ENCODE measurements at regions not wholly inside any gene's neighbourhood (a gene's known extent, or its start where the extent isn't known, plus 50 kb on each side); places are given as distances from the start of the nearest gene placed in this dataset.

- TF ChIP-seq CTCF (IDR thresholded peaks at IDR 0.05; ENCODE audit: insufficient read depth in 1 of 2, low read depth in 1 of 2, low read length in 1 of 2, severe bottlenecking in 1 of 2, unreplicated experiment in 1 of 2): no peak
- H3K27me3 Mint-ChIP-seq (ENCODE audit: insufficient read depth, unreplicated experiment): peaks cover 12% of the 10 kb centered on the region
- H3K4me1 Mint-ChIP-seq (ENCODE audit: low read depth, unreplicated experiment): no peaks in the 10 kb centered on the region
- Histone ChIP-seq H3K27me3 (replicated peaks; ENCODE audit: control insufficient read depth, insufficient read depth, low read length) (no peaks in the 10 kb centered on the region), H3K4me1 (no peaks in the 10 kb centered on the region), H3K9me3 (no peaks in the 10 kb centered on the region), H3K4me3 (ENCODE audit: low read depth, low read length) (no peak overlapping the region), H3K36me3 (ENCODE audit: control insufficient read depth, insufficient read depth, low read length) (no peaks in the 10 kb centered on the region)
- H3K36me3 Mint-ChIP-seq (ENCODE audit: insufficient read depth, unreplicated experiment): no peaks in the 10 kb centered on the region
- no peak for DNase-seq
- H3K27ac Mint-ChIP-seq (ENCODE audit: unreplicated experiment): no peak overlapping the region
- no peaks in the 10 kb centered on the region for H3K9me3 Mint-ChIP-seq (ENCODE audit: unreplicated experiment)
- ChIA-PET POLR2A (no interaction called here), CTCF (interaction anchor here (0.7 kb wide), 1 partner anchor 1247 kb away, joined by 6 read pairs; no protein-coding TSS in a partner anchor)
- H3K4me3 Mint-ChIP-seq (ENCODE audit: unreplicated experiment): no peak overlapping the region
- no TSS peak for BruUV-seq (replicated peaks)
- intact Hi-C loops (cut with micrococcal nuclease; ENCODE audit: unreplicated experiment): no loop called here
These were observed 73.3 kb upstream of the PLEKHG7 start for GRCh38 chr12:92629349-92630065.

- no peak for TF ChIP-seq CTCF (IDR thresholded peaks at IDR 0.05; ENCODE audit: insufficient read depth in 1 of 2, low read depth in 1 of 2, low read length in 1 of 2, severe bottlenecking in 1 of 2, unreplicated experiment in 1 of 2)
- Histone ChIP-seq H3K9me3 (no peaks in the 10 kb centered on the region), H3K36me3 (ENCODE audit: control insufficient read depth, insufficient read depth, low read length) (no peaks in the 10 kb centered on the region), H3K27me3 (replicated peaks; ENCODE audit: control insufficient read depth, insufficient read depth, low read length) (no peaks in the 10 kb centered on the region), H3K4me1 (no peaks in the 10 kb centered on the region), H3K4me3 (ENCODE audit: low read depth, low read length) (no peak overlapping the region)
- Mint-ChIP-seq H3K9me3 (ENCODE audit: unreplicated experiment) (no peaks in the 10 kb centered on the region), H3K27ac (ENCODE audit: unreplicated experiment) (no peak overlapping the region), H3K4me1 (ENCODE audit: low read depth, unreplicated experiment) (no peaks in the 10 kb centered on the region), H3K27me3 (ENCODE audit: insufficient read depth, unreplicated experiment) (peaks cover 9% of the 10 kb centered on the region), H3K4me3 (ENCODE audit: unreplicated experiment) (no peak overlapping the region), H3K36me3 (ENCODE audit: insufficient read depth, unreplicated experiment) (no peaks in the 10 kb centered on the region)
- BruUV-seq (replicated peaks): no TSS peak
- DNase-seq: no peak
- CTCF ChIA-PET: no interaction called here
- intact Hi-C loops (cut with micrococcal nuclease; ENCODE audit: unreplicated experiment): no loop called here
- POLR2A ChIA-PET: interaction anchor here (0.5 kb wide), 1 partner anchor 264 kb away, joined by 4 read pairs; no protein-coding TSS in a partner anchor
These were observed 74.3 kb upstream of the PLEKHG7 start for GRCh38 chr12:92628476-92628875.

- POLR2A ChIA-PET: no interaction called here
These were observed 75.3 kb upstream of the PLEKHG7 start for GRCh38 chr12:92627511-92627910.

More at GRCh38 chr12:92627511-92627910, 75.3 kb upstream of the PLEKHG7 start:
- Mint-ChIP-seq H3K4me3 (ENCODE audit: unreplicated experiment) (no peak overlapping the region), H3K27ac (ENCODE audit: unreplicated experiment) (no peak overlapping the region), H3K36me3 (ENCODE audit: insufficient read depth, unreplicated experiment) (no peaks in the 10 kb centered on the region), H3K27me3 (ENCODE audit: insufficient read depth, unreplicated experiment) (peaks cover 5% of the 10 kb centered on the region), H3K9me3 (ENCODE audit: unreplicated experiment) (no peaks in the 10 kb centered on the region), H3K4me1 (ENCODE audit: low read depth, unreplicated experiment) (no peaks in the 10 kb centered on the region)
- no peaks in the 10 kb centered on the region for H3K36me3 ChIP-seq (ENCODE audit: control insufficient read depth, insufficient read depth, low read length)
- no TSS peak for BruUV-seq (replicated peaks)
- H3K9me3 ChIP-seq: no peaks in the 10 kb centered on the region
- H3K4me1 ChIP-seq: no peaks in the 10 kb centered on the region
- H3K4me3 ChIP-seq (ENCODE audit: low read depth, low read length): no peak overlapping the region
- no peaks in the 10 kb centered on the region for H3K27me3 ChIP-seq (replicated peaks; ENCODE audit: control insufficient read depth, insufficient read depth, low read length)
- TF ChIP-seq CTCF (IDR thresholded peaks at IDR 0.05; ENCODE audit: insufficient read depth in 1 of 2, low read depth in 1 of 2, low read length in 1 of 2, severe bottlenecking in 1 of 2, unreplicated experiment in 1 of 2): no peak
- intact Hi-C loops (cut with micrococcal nuclease; ENCODE audit: unreplicated experiment): no loop called here
- DNase-seq: no peak
- CTCF ChIA-PET: no interaction called here

Data from Caco-2 (cell line).